Renal cortical epithelial cell (primary cell): ENCODE measurements at regions not wholly inside any gene's neighbourhood (a gene's known extent, or its start where the extent isn't known, plus 50 kb on each side); places are given as distances from the start of the nearest gene placed in this dataset.

Experiments
- DNase-seq: peaks from one replicate; pipeline ENCODE4 v3.0.0-alpha.2; 2011; ENCODE audit warnings: low read depth

- DNase-seq: no peak
Measured at GRCh38 chr1:22376546-22376945, 75.1 kb upstream of the ZBTB40 start.

DNA sequence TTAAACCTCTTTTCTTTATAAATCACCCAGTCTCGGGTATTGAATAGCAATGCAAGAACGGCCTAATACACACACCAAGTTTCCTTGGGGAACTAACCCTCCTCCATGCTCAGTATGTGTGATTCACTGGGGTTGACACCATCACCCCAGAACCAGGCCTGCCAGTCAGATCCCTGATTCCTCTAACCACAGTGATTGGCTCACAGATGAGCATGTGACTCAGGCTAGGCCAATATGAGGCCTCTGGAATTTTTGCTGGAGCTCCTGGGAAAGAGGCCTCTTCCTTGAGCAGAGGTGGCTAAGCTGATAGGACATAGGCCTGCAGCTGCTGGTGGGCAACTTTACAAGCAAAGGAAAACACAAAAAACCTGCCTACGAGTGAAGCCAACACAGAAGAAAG is 74.7 kb upstream of the ZBTB40 start:
- no peak for DNase-seq

DNA sequence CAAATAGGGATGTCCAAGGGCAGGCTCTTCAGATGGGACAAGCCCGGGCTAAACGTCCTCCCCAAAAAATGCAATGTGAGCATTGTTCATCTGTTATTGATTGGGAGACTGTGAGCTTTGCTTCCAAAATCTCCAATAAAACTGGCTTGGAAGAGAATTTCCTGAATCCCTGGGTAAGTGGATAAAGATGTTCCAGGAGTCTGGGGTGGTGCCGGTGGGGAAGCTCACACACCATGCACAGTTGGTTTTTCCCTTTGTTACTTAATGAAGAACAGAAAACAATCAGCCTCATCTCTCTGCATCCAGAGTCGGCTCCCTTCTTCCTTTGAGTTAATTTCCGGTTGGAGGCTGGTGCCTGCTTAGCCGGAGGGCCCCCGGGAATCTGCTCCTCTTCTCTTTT is 72.1 kb upstream of the ZBTB40 start:
- no peak for DNase-seq

DNA sequence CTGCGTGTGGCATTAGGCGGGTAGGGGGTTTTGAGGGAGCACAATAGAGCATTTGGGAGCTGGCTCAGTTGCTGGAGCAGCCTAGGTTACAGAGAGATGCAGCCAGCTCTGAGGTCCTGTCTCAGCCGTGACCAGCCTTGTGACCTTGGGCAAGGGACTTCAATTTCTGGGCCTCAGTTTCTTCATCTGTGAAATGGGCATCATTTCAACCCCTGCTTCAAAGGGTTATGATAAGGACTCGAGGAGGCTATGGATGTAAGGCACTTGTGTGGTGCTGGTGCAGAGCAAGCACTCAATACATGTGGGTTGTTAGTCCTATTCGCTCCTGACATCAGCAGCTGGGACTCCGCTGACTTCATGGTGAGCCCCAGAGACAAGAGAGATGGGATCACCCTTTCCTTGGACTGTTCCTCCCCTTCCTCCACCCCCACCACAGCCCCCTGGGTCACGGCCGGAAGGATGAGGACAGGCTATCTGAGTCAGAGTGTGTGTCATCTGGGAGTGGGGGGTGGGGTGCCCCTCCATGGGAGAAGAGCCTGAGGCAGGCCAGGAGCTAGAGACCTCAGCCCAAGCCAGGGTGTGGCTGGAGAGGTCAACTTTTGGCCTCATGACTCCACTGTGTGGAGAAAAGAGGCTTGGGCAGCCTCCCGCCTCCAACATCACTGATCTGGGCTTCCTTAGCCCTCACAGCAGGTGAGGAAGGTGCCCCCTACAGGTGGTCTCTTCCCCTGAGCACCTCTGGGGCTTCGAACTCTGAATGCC is 71.4 kb upstream of the ZBTB40 start:
- DNase-seq: no peak

DNA sequence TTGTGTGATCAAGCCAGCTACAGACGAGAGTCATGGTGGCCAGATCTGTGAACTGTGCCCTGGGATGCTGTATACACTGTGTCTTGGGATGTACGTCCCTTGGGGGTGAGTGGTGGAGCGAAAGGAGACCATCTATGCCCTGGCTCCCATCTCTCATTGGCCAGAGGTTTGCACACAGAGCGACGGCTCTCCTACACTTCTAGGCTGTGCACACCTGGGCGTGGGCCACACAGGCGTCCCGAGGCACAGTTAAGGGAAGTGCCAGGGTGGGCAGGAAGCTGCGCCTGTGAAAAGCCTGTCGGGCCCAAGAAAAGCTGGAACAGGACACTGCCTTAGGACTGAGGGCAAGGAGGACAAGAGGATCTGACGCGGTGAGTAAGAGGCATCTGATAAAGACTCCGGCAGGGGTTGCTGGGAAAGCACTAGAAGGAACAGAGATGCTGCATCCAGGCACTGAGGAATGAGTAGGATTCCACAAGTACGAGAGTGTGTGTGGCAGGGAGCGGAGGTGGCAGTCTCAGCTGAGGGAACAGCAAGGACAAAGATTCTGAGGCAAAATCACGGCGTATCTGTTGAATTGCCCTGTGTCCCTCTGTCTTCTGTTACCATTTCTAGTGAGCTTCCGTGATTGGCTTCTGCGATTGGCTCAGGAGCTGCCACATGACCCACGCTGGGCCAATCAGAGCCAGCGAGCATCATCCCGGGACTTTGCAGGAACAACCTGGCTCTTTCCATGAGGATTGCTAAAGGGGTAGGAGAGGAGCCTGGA is 67.9 kb upstream of the ZBTB40 start:
- no peak for DNase-seq

- no peak for DNase-seq
Measured at GRCh38 chr1:22385537-22385936, 66.1 kb upstream of the ZBTB40 start.

DNA sequence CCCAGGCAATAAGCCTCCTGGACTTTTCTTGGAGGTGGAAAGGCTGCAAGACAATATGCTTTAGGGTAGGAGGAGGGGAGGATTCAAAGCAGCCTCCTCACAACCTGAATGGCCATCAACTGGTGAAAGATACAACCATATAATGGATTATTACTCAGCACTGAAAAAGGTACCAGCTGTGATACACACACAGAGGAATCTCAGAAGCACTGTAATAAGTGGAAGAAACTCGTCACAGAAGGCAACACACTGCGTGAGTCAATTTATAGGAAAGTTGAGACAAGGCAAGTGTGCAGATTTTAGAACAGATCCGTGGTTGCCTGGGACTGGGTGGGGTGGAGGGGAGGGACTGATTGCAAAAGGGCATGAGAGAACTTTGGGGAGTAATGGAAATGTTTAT is 64.9 kb upstream of the ZBTB40 start:
- DNase-seq: no peak

DNA sequence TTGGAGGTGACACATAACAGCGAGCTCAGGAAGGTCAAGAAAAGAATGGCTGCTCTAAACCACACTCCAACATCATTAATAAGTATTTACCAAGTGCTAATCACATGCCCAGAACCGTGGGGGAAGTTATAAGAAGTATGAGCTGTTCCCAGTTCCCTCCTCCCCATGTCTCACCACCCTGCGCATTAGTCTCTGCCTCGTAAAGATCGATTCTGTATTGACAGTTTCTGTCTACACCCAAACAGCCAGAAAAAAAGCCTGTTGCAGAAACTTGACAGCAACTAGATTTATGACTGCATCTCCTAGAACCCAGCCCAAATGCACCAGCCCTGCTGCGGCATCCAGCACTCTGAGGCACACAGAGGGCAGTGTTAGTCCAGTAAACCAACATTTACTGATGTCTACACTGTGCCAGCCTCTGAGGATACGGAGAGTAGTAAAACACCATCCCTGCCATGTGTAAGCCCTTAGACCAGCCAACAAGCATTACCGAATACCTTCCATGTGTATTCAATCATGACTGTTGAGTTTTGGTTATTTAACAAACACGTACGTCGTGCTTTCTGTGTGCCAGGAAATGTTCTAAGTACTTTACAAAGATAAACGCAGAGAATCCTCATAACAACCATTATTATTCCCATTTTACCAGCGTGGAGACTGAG is 63.6 kb upstream of the ZBTB40 start:
- DNase-seq: peak; percentile 11

DNA sequence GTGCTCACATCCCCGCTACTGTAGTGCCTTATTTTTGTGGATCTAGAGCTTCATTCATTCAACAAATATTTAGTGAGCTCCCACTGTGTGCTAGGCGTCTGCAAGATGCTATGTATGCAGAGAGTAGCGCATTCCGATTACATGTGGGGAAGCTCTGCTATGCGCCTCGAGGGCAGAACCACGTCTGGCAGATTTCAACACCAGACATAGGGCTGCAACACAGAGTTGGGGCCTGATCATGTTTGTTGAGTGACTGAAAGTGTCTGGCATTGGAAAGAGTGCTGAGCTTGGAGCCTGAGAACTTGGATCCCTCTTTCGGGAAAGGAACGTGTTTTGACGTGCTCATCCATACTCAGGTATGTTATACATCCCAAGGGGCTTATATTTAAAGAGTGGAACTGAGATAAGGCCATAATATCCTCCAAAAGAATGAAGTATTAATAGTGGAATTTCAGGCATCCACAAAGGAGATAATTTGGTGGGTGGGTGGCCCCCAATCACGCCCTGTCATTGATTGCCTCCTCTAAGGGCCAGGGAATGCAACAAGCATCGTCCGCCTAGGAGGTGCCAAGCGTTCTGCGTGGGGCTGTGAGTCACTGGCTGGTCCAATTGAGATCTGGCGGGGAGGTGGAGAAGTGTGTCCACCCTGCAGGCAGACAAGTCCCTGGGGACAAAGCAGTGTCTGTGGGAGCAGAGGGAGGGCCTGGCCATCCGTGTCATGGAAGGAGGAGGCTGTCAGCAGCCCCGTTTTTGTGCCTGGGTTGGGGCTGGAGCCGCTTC is 62.8 kb upstream of the ZBTB40 start:
- no peak for DNase-seq

DNA sequence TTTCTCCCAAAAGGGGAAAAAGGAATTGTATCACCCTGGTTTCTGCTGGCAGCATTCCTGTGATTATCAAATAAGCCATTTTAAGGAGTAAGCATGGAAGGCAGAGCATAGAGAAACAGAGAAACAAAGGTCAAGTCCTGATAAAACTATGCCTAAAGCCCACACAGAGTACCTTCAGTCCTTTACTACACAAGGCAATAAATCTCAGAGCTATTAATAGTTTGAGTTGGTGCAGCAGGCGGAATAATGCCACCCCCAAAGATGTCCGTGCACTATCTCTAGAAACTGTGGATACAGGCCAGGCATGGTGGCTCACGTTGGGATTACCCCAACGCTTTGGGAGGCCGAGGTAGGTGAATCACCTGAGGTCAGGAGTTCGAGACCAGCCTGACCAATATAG is 58.1 kb upstream of the ZBTB40 start:
- no peak for DNase-seq

DNA sequence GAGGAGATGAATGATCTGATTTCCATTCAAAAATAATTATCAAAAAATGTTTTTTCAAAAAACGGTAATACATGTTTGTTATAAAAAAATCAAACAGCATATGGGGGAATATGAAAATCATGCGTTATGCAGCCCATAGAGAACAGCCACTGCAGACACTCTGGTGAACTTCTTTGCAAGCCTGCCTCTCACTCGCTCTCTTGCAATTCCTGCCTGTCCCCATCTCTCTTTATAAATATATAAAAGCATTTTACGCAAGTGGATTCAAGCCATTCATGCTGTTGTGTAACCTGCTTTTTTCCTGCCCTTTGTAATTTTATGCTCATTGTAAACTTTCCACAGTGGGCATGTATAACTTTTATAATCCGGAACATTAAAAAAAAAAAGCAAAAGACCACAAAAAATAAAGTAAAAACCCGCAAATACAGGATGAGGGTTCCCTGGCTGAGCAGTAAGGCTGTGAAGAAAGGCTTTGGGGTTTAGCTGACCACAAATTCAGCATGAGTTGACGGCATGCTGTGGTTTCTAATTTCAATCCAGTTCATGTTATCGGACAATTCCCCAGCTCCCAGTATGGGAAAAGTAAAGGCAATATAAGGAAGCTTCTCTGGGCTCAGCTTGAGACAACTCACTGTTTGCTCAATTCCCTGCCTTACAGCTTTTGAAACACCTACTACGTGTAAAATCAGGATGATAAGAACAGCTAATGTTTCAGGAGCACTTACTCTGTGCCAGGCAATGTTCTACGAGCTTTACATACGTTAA is 52.8 kb upstream of the ZBTB40 start:
- DNase-seq: no peak

- DNase-seq: no peak
Measured at GRCh38 chr1:22399421-22400091, 52.1 kb upstream of the ZBTB40 start.
